ENCODE measurements at regions not wholly inside any gene's neighbourhood (a gene's known extent, or its start where the extent isn't known, plus 50 kb on each side); places are given as distances from the start of the nearest gene placed in this dataset.

GRCh38 chr13:100823448-100823847 is 148.9 kb upstream of the TMTC4 start:
- Mint-ChIP-seq H3K27ac (ENCODE audit: low read depth, unreplicated experiment) (no peak overlapping the region), H3K9me3 (ENCODE audit: unreplicated experiment) (no peaks in the 10 kb centered on the region), H3K4me3 (ENCODE audit: unreplicated experiment) (no peak overlapping the region), H3K36me3 (ENCODE audit: insufficient read depth, unreplicated experiment) (no peaks in the 10 kb centered on the region), H3K4me1 (ENCODE audit: insufficient read depth, unreplicated experiment) (peaks cover 19% of the 10 kb centered on the region), H3K27me3 (ENCODE audit: insufficient read depth, unreplicated experiment) (no peaks in the 10 kb centered on the region)
- ChIA-PET POLR2A (no interaction called here), CTCF (no interaction called here)
- intact Hi-C loops (cut with micrococcal nuclease), result no loop called here
- BruUV-seq (replicated peaks), result no TSS peak
- no peak for TF ChIP-seq CTCF (IDR thresholded peaks at IDR 0.05; ENCODE audit: unreplicated experiment)
- no peak for DNase-seq (ENCODE audit: unreplicated experiment)

- no peaks in the 10 kb centered on the region for H3K27me3 Mint-ChIP-seq (ENCODE audit: insufficient read depth, unreplicated experiment)
- peaks cover 19% of the 10 kb centered on the region for H3K4me1 Mint-ChIP-seq (ENCODE audit: insufficient read depth, unreplicated experiment)
- ChIA-PET CTCF (no interaction called here), POLR2A (no interaction called here)
- no peak overlapping the region for H3K4me3 Mint-ChIP-seq (ENCODE audit: unreplicated experiment)
- BruUV-seq (replicated peaks), result no TSS peak
- intact Hi-C loops (cut with micrococcal nuclease), result no loop called here
- no peaks in the 10 kb centered on the region for H3K9me3 Mint-ChIP-seq (ENCODE audit: unreplicated experiment)
- no peak overlapping the region for H3K27ac Mint-ChIP-seq (ENCODE audit: low read depth, unreplicated experiment)
- H3K36me3 Mint-ChIP-seq (ENCODE audit: insufficient read depth, unreplicated experiment), result no peaks in the 10 kb centered on the region
- DNase-seq (ENCODE audit: unreplicated experiment), result no peak
- no peak for TF ChIP-seq CTCF (IDR thresholded peaks at IDR 0.05; ENCODE audit: unreplicated experiment)
Measured at GRCh38 chr13:100822871-100823443, 148.4 kb upstream of the TMTC4 start.

- Mint-ChIP-seq H3K27me3 (ENCODE audit: insufficient read depth, unreplicated experiment) (no peaks in the 10 kb centered on the region), H3K4me1 (ENCODE audit: insufficient read depth, unreplicated experiment) (no peaks in the 10 kb centered on the region), H3K9me3 (ENCODE audit: unreplicated experiment) (no peaks in the 10 kb centered on the region), H3K36me3 (ENCODE audit: insufficient read depth, unreplicated experiment) (no peaks in the 10 kb centered on the region), H3K4me3 (ENCODE audit: unreplicated experiment) (no peak overlapping the region), H3K27ac (ENCODE audit: low read depth, unreplicated experiment) (no peak overlapping the region)
- CTCF ChIA-PET, result no interaction called here
- POLR2A ChIA-PET, result interaction anchor here (1.3 kb wide), 1 partner anchor 18 kb away, joined by 3 read pairs; no protein-coding TSS in a partner anchor
- intact Hi-C loops (cut with micrococcal nuclease), result no loop called here
- TF ChIP-seq CTCF (IDR thresholded peaks at IDR 0.05; ENCODE audit: unreplicated experiment), result no peak
- no peak for DNase-seq (ENCODE audit: unreplicated experiment)
- BruUV-seq (replicated peaks), result no TSS peak
Measured at GRCh38 chr13:100818711-100819110, 144.1 kb upstream of the TMTC4 start.

- Mint-ChIP-seq H3K27me3 (ENCODE audit: insufficient read depth, unreplicated experiment) (no peaks in the 10 kb centered on the region), H3K4me3 (ENCODE audit: unreplicated experiment) (no peak overlapping the region), H3K36me3 (ENCODE audit: insufficient read depth, unreplicated experiment) (no peaks in the 10 kb centered on the region), H3K9me3 (ENCODE audit: unreplicated experiment) (no peaks in the 10 kb centered on the region), H3K4me1 (ENCODE audit: insufficient read depth, unreplicated experiment) (no peaks in the 10 kb centered on the region), H3K27ac (ENCODE audit: low read depth, unreplicated experiment) (no peak overlapping the region)
- no TSS peak for BruUV-seq (replicated peaks)
- POLR2A ChIA-PET, result interaction anchor here (1.3 kb wide), 1 partner anchor 19 kb away, joined by 3 read pairs; no protein-coding TSS in a partner anchor
- no peak for DNase-seq (ENCODE audit: unreplicated experiment)
- CTCF ChIA-PET, result interaction anchor here (0.6 to 1.2 kb wide), 2 partner anchors 43 to 96 kb away, joined by 3 read pairs; no protein-coding TSS in a partner anchor
- TF ChIP-seq CTCF (IDR thresholded peaks at IDR 0.05; ENCODE audit: unreplicated experiment), result no peak
- intact Hi-C loops (cut with micrococcal nuclease), result no loop called here
Measured at GRCh38 chr13:100817928-100818327, 143.3 kb upstream of the TMTC4 start.
